A673 (cell line): ENCODE measurements at regions not wholly inside any gene's neighbourhood (a gene's known extent, or its start where the extent isn't known, plus 50 kb on each side); places are given as distances from the start of the nearest gene placed in this dataset.

Experiments used
- CTCF ChIP-seq: fragments of 300-800, 200-600 bp; sonication (generic); conservative IDR thresholded peaks from 2 replicates; pipeline ENCODE4 v1.5.1; 2017; ENCODE audit warnings: low read depth, mild to moderate bottlenecking, antibody characterized with exemption, low read length, moderate library complexity, mixed read lengths
- EZH2 ChIP-seq: fragments of 200-600 bp; sonication (generic); IDR thresholded peaks from 2 replicates; pipeline ENCODE4 v1.6.1; 2017; ENCODE audit warnings: borderline replicate concordance, low read depth, mild to moderate bottlenecking, mixed read lengths, antibody characterized with exemption, low read length; ENCODE audit not compliant: poor library complexity, severe bottlenecking

DNA sequence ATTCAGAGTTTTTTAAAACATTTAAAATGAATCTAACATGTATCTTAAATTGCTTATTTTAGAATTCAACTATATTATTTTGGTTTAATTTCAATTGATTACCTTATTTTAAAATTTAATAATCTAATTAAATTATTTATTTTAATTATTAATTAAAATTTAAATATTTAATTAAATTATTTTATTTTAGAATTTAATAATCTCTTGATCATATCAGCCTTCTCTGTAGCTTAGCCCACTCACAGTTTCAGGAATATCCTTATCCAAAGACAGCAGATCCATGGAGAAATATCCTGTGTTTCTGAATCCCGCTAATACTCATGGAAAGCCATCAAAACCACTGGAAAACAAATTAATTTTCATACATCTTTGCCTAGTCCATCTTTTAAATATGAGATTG lies 1669.2 kb downstream of the PCDH9 start:
- no peak for TF ChIP-seq CTCF
- no peak for TF ChIP-seq EZH2
